ENCODE measurements at regions not wholly inside any gene's neighbourhood (a gene's known extent, or its start where the extent isn't known, plus 50 kb on each side); places are given as distances from the start of the nearest gene placed in this dataset.
"Not testable (repeated sequence)": the region's sequence is repeated elsewhere in the genome, so short reads cannot be mapped to it uniquely, and the experiment has no call there.

- H3K27me3 ChIP-seq (ENCODE audit: insufficient read depth, low read length) = no peaks in the 10 kb centered on the region
- H3K27ac Mint-ChIP-seq (ENCODE audit: unreplicated experiment) = no peak overlapping the region
- TF ChIP-seq CTCF (IDR thresholded peaks at IDR 0.05; ENCODE audit: insufficient read depth, low read depth, low read length) = no peak
- TF ChIP-seq EZH2 (IDR thresholded peaks at IDR 0.05; ENCODE audit: insufficient read depth, low read length) = no peak
- no peak for FAIRE-seq
- H3K9me3 ChIP-seq (ENCODE audit: insufficient read depth, low read depth, low read length) = no peaks in the 10 kb centered on the region
- no peak overlapping the region for H3K27ac ChIP-seq (ENCODE audit: low read depth, low read length)
- no peaks in the 10 kb centered on the region for H3K36me3 Mint-ChIP-seq (ENCODE audit: low read depth, unreplicated experiment)
- no peaks in the 10 kb centered on the region for H3K79me2 ChIP-seq (ENCODE audit: insufficient read depth, low read length)
- no peak overlapping the region for H3K4me3 ChIP-seq (ENCODE audit: insufficient read depth, low read depth, low read length)
- peaks cover 2% of the 10 kb centered on the region for H3K9me3 Mint-ChIP-seq (ENCODE audit: unreplicated experiment)
- no peak overlapping the region for H3K4me2 ChIP-seq (ENCODE audit: low read length)
- H3K4me1 ChIP-seq (ENCODE audit: insufficient read depth, low read length) = no peaks in the 10 kb centered on the region
- no peaks in the 10 kb centered on the region for H3K27me3 Mint-ChIP-seq (ENCODE audit: low read depth, unreplicated experiment)
- H3K36me3 ChIP-seq (ENCODE audit: insufficient read depth, low read length) = no peaks in the 10 kb centered on the region
- peaks cover 4% of the 10 kb centered on the region for H3K4me1 Mint-ChIP-seq (ENCODE audit: low read depth, unreplicated experiment)
- H4K20me1 ChIP-seq (ENCODE audit: insufficient read depth, low read length) = no peaks in the 10 kb centered on the region
- H3K9ac ChIP-seq (ENCODE audit: low read length) = no peak overlapping the region
- no peak overlapping the region for H3K4me3 Mint-ChIP-seq (ENCODE audit: unreplicated experiment)
- no peak overlapping the region for H2AFZ ChIP-seq (ENCODE audit: low read depth, low read length)
- DNase-seq (ENCODE audit: low read depth) = no peak
These were observed 138.8 kb upstream of the LIFR start for GRCh38 chr5:38695021-38695958.

GRCh38 chr5:38697013-38697412 is 140.6 kb upstream of the LIFR start:
- no peak overlapping the region for H2AFZ ChIP-seq (ENCODE audit: low read depth, low read length)
- no peaks in the 10 kb centered on the region for H3K27me3 ChIP-seq (ENCODE audit: insufficient read depth, low read length)
- no peak overlapping the region for H3K27ac ChIP-seq (ENCODE audit: low read depth, low read length)
- H4K20me1 ChIP-seq (ENCODE audit: insufficient read depth, low read length) = no peaks in the 10 kb centered on the region
- H3K36me3 Mint-ChIP-seq (ENCODE audit: low read depth, unreplicated experiment) = no peaks in the 10 kb centered on the region
- H3K9me3 ChIP-seq (ENCODE audit: insufficient read depth, low read depth, low read length) = no peaks in the 10 kb centered on the region
- no peaks in the 10 kb centered on the region for H3K79me2 ChIP-seq (ENCODE audit: insufficient read depth, low read length)
- H3K4me1 Mint-ChIP-seq (ENCODE audit: low read depth, unreplicated experiment) = peaks cover 4% of the 10 kb centered on the region
- no peak overlapping the region for H3K27ac Mint-ChIP-seq (ENCODE audit: unreplicated experiment)
- DNase-seq (ENCODE audit: low read depth) = peak; percentile 42
- no peak for TF ChIP-seq EZH2 (IDR thresholded peaks at IDR 0.05; ENCODE audit: insufficient read depth, low read length)
- no peak for TF ChIP-seq CTCF (IDR thresholded peaks at IDR 0.05; ENCODE audit: insufficient read depth, low read depth, low read length)
- no peaks in the 10 kb centered on the region for H3K4me1 ChIP-seq (ENCODE audit: insufficient read depth, low read length)
- H3K4me3 ChIP-seq (ENCODE audit: insufficient read depth, low read depth, low read length) = no peak overlapping the region
- H3K27me3 Mint-ChIP-seq (ENCODE audit: low read depth, unreplicated experiment) = no peaks in the 10 kb centered on the region
- H3K36me3 ChIP-seq (ENCODE audit: insufficient read depth, low read length) = no peaks in the 10 kb centered on the region
- H3K9ac ChIP-seq (ENCODE audit: low read length) = no peak overlapping the region
- no peak overlapping the region for H3K4me2 ChIP-seq (ENCODE audit: low read length)
- H3K9me3 Mint-ChIP-seq (ENCODE audit: unreplicated experiment) = no peaks in the 10 kb centered on the region
- no peak for FAIRE-seq
- no peak overlapping the region for H3K4me3 Mint-ChIP-seq (ENCODE audit: unreplicated experiment)

- not testable (repeated sequence) for H3K36me3 ChIP-seq (ENCODE audit: insufficient read depth, low read length); H3K4me1 ChIP-seq (ENCODE audit: insufficient read depth, low read length); H3K27ac ChIP-seq (ENCODE audit: low read depth, low read length); H3K9ac ChIP-seq (ENCODE audit: low read length); H2AFZ ChIP-seq (ENCODE audit: low read depth, low read length); H3K27me3 Mint-ChIP-seq (ENCODE audit: low read depth, unreplicated experiment); H3K79me2 ChIP-seq (ENCODE audit: insufficient read depth, low read length); H3K4me3 ChIP-seq (ENCODE audit: insufficient read depth, low read depth, low read length); H3K36me3 Mint-ChIP-seq (ENCODE audit: low read depth, unreplicated experiment); FAIRE-seq; H3K4me3 Mint-ChIP-seq (ENCODE audit: unreplicated experiment); H3K27me3 ChIP-seq (ENCODE audit: insufficient read depth, low read length); H4K20me1 ChIP-seq (ENCODE audit: insufficient read depth, low read length); H3K4me2 ChIP-seq (ENCODE audit: low read length); H3K9me3 Mint-ChIP-seq (ENCODE audit: unreplicated experiment); H3K4me1 Mint-ChIP-seq (ENCODE audit: low read depth, unreplicated experiment); DNase-seq (ENCODE audit: low read depth); H3K27ac Mint-ChIP-seq (ENCODE audit: unreplicated experiment); H3K9me3 ChIP-seq (ENCODE audit: insufficient read depth, low read depth, low read length)
These were observed 140.3 kb upstream of the OSMR start for GRCh38 chr5:38705529-38705928.

Data from astrocyte (in vitro differentiated cells and primary cell).